ENCODE measurements at regions not wholly inside any gene's neighbourhood (a gene's known extent, or its start where the extent isn't known, plus 50 kb on each side); places are given as distances from the start of the nearest gene placed in this dataset.

GRCh38 chr2:14074691-14075090 lies 557.8 kb upstream of the LRATD1 start:
- TF ChIP-seq CTCF (conservative IDR thresholded peaks at IDR 0.05) (no peak), ZFX (IDR thresholded peaks at IDR 0.05) (no peak)

Data from C4-2B (cell line).